Fibroblast of lung (primary cell): ENCODE measurements at regions not wholly inside any gene's neighbourhood (a gene's known extent, or its start where the extent isn't known, plus 50 kb on each side); places are given as distances from the start of the nearest gene placed in this dataset.
A peak's percentile ranks its signal among the peaks of the same experiment; 100 is the strongest.

ENCODE experiments used
- DNase-seq, 2 donors: peaks; one replicate each; pipeline versions ENCODE4 v3.0.0 to v3.0.0-alpha.2; 2010; ENCODE audit warnings: low read depth in 2 of 2
- H2AFZ ChIP-seq: 2 replicates; pipeline ENCODE4 v1.5.1; 2012; ENCODE audit warnings: low read length, control low read depth, inconsistent platforms
- H3K27ac ChIP-seq: 2 replicates; pipeline ENCODE4 v1.5.1; 2011; ENCODE audit warnings: low read length, control low read depth; ENCODE audit not compliant: insufficient read depth
- H3K27me3 ChIP-seq: 2 replicates; pipeline ENCODE4 v1.5.1; 2011; ENCODE audit warnings: mild to moderate bottlenecking, low read length; ENCODE audit not compliant: control insufficient read depth, insufficient read depth
- H3K36me3 ChIP-seq: 2 replicates; pipeline ENCODE4 v1.5.1; 2011; ENCODE audit warnings: low read length; ENCODE audit not compliant: control insufficient read depth, insufficient read depth
- H3K4me1 ChIP-seq: 2 replicates; pipeline ENCODE4 v1.5.1; 2011; ENCODE audit warnings: low read length; ENCODE audit not compliant: control insufficient read depth, insufficient read depth; ENCODE audit errors: extremely low read depth
- H3K4me2 ChIP-seq: 2 replicates; pipeline ENCODE4 v1.5.1; 2011; ENCODE audit warnings: low read length, control low read depth; ENCODE audit not compliant: insufficient read depth; ENCODE audit errors: extremely low read depth
- H3K4me3 ChIP-seq, 4 experiments: fragments of 200-600 bp in 1 of 4; sonication (generic) in 1 of 4; replicated peaks in 1 of 4; 2 replicates each; pipeline ENCODE4 v1.5.1; 2011 to 2016; ENCODE audit warnings: low read length in 4 of 4, low read depth in 3 of 4, mild to moderate bottlenecking in 3 of 4, control low read depth in 2 of 4, inconsistent platforms in 1 of 4, mixed read lengths in 1 of 4; ENCODE audit not compliant: insufficient read depth in 1 of 4; ENCODE audit errors: control extremely low read depth in 1 of 4
- H3K79me2 ChIP-seq: 2 replicates; pipeline ENCODE4 v1.5.1; 2012; ENCODE audit warnings: mild to moderate bottlenecking, low read length, inconsistent platforms; ENCODE audit not compliant: control insufficient read depth, insufficient read depth
- H3K9ac ChIP-seq: 2 replicates; pipeline ENCODE4 v1.5.1; 2011; ENCODE audit warnings: mild to moderate bottlenecking, low read length, control low read depth; ENCODE audit not compliant: insufficient read depth
- H3K9me3 ChIP-seq: 2 replicates; pipeline ENCODE4 v1.5.1; 2012; ENCODE audit warnings: low read depth, low read length; ENCODE audit not compliant: control insufficient read depth, insufficient read depth
- H4K20me1 ChIP-seq: 2 replicates; pipeline ENCODE4 v1.5.1; 2011; ENCODE audit warnings: low read length; ENCODE audit not compliant: control insufficient read depth, insufficient read depth; ENCODE audit errors: extremely low read depth
- EZH2 ChIP-seq: IDR thresholded peaks from 2 replicates; pipeline ENCODE4 v1.5.1; 2012; ENCODE audit warnings: low read length, control low read depth, mild to moderate bottlenecking; ENCODE audit errors: missing control alignments
- TF ChIP-seq, protein P1 (sequence below), 2 donors: IDR thresholded peaks in 1 of 2; conservative IDR thresholded peaks in 1 of 2; 1 replicate in 1 of 2; 2 replicates in 1 of 2; pipeline ENCODE4 v1.5.1; 2011 to 2012; ENCODE audit warnings: low read length in 2 of 2, control low read depth in 1 of 2, inconsistent platforms in 1 of 2, low read depth in 1 of 2, mild to moderate bottlenecking in 1 of 2

DNA sequence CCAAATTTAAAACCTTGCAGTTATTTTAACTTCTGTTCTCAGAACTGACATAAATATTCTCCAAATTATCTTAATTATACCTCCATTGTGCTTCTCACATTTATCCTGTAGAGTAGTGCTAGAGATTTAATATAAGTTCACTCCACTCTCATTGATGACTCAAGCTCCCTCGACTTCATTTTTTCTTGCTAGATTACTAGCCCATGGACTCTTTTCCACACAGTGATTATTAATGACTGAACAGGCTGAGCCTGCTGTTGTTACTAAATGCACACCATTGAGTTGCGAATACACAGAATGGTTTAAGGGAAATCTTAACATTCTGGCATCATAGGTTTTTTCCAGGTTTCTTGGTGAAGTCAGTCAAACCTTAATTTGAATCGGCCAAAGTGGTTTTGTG lies 179.5 kb upstream of the AKR1E2 start:
- Histone ChIP-seq H4K20me1 (no peaks in the 10 kb centered on the region), H3K27me3 (no peaks in the 10 kb centered on the region), H3K36me3 (no peaks in the 10 kb centered on the region), H3K4me3 (no peak overlapping the region), H3K9me3 (no peaks in the 10 kb centered on the region), H3K79me2 (no peaks in the 10 kb centered on the region), H3K27ac (no peak overlapping the region), H3K4me1 (peaks cover 7% of the 10 kb centered on the region), H3K9ac (no peak overlapping the region), H2AFZ (no peak overlapping the region), H3K4me2 (no peak overlapping the region)
- peak in 1 of 2 donors; percentile 66 for DNase-seq
- TF ChIP-seq, protein P1, sequence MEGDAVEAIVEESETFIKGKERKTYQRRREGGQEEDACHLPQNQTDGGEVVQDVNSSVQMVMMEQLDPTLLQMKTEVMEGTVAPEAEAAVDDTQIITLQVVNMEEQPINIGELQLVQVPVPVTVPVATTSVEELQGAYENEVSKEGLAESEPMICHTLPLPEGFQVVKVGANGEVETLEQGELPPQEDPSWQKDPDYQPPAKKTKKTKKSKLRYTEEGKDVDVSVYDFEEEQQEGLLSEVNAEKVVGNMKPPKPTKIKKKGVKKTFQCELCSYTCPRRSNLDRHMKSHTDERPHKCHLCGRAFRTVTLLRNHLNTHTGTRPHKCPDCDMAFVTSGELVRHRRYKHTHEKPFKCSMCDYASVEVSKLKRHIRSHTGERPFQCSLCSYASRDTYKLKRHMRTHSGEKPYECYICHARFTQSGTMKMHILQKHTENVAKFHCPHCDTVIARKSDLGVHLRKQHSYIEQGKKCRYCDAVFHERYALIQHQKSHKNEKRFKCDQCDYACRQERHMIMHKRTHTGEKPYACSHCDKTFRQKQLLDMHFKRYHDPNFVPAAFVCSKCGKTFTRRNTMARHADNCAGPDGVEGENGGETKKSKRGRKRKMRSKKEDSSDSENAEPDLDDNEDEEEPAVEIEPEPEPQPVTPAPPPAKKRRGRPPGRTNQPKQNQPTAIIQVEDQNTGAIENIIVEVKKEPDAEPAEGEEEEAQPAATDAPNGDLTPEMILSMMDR (conservative IDR thresholded peaks at IDR 0.05 in 1 of 2, IDR thresholded peaks at IDR 0.05 in 1 of 2; ENCODE audit: low read depth in 1 of 2, low read length in 2 of 2) = no peak
- no peak for TF ChIP-seq EZH2

DNA sequence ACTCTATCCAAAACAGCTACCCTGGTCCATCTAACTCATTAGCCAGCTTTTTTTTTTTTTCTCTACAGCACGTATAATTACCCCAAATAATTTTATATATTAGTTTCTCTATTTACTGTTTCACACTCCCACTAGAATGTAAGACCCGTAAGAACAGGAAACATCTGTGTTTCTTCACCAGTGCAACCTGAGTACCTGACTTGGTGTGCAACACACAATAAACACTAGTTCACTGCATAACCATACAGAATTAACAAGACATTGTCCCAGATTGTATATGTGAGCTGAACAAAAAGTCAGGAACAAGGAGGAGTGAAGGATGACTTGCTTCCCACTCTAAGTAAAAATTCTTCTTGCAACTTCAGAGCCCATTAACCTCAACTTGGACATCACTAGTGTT lies 180.2 kb upstream of the AKR1E2 start:
- TF ChIP-seq EZH2 = no peak
- TF ChIP-seq, protein P1 (conservative IDR thresholded peaks at IDR 0.05 in 1 of 2, IDR thresholded peaks at IDR 0.05 in 1 of 2; ENCODE audit: low read depth in 1 of 2, low read length in 2 of 2) = no peak

DNA sequence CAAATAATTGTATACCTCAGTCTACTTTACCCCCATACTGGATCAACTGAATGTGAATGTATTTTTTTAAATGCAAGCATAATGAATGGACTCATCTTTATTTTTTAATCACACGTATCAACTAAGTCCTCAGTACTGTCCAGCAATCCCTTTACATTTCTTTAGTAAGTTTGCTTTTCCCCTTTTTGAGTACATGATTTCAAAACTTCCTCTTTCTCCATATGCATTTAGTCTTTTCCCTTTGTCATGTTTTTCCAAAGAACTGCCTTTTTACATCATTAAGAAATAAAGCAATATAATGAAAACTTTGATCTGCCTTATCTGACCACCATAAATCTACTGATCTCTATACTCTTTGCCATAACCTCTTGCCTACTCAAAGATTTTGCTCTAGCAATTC lies 182.5 kb upstream of the AKR1E2 start:
- Histone ChIP-seq H3K4me3 (no peak overlapping the region), H3K27me3 (no peaks in the 10 kb centered on the region), H3K79me2 (no peaks in the 10 kb centered on the region), H4K20me1 (no peaks in the 10 kb centered on the region), H3K9me3 (no peaks in the 10 kb centered on the region), H3K4me2 (no peak overlapping the region), H3K4me1 (no peaks in the 10 kb centered on the region), H3K9ac (no peak overlapping the region), H2AFZ (no peak overlapping the region), H3K36me3 (no peaks in the 10 kb centered on the region), H3K27ac (no peak overlapping the region)
- DNase-seq = no peak
- TF ChIP-seq EZH2 = no peak
- TF ChIP-seq, protein P1 (conservative IDR thresholded peaks at IDR 0.05 in 1 of 2, IDR thresholded peaks at IDR 0.05 in 1 of 2; ENCODE audit: low read depth in 1 of 2, low read length in 2 of 2) = no peak

More for the DNA sequence above, 180.2 kb upstream of the AKR1E2 start:
- H3K9me3 ChIP-seq = no peaks in the 10 kb centered on the region
- H3K27me3 ChIP-seq = no peaks in the 10 kb centered on the region
- H3K27ac ChIP-seq = no peak overlapping the region
- no peaks in the 10 kb centered on the region for H3K79me2 ChIP-seq
- no peak overlapping the region for H3K9ac ChIP-seq
- H3K36me3 ChIP-seq = no peaks in the 10 kb centered on the region
- H3K4me1 ChIP-seq = peaks cover 7% of the 10 kb centered on the region
- no peak overlapping the region for H2AFZ ChIP-seq
- H3K4me2 ChIP-seq = no peak overlapping the region
- DNase-seq = no peak
- H4K20me1 ChIP-seq = no peaks in the 10 kb centered on the region
- no peak overlapping the region for H3K4me3 ChIP-seq
